K562 (cell line): ENCODE measurements at regions not wholly inside any gene's neighbourhood (a gene's known extent, or its start where the extent isn't known, plus 50 kb on each side); places are given as distances from the start of the nearest gene placed in this dataset.

ENCODE experiments used
- ATAC-seq: fragments of 200-7000 bp; cut with Tn5 transposase; 3 replicates; pipeline ENCODE4 v1.9.1; 2020; ENCODE audit warnings: moderate library complexity
- BruUV-seq: library from RNA; stranded (reverse); fragments of 400-500 nt; replicated peaks from 2 replicates; lab custom pipeline; 2021; lab: Mats Ljungman, UMichigan
- CTCF ChIA-PET: fragments of 300-600 bp; formaldehyde crosslinking; extraction: SDS; loops from one replicate; lab custom pipeline; 2021; ENCODE audit warnings: low intra/inter-chr PET ratio; lab: Yijun Ruan, JAX
- POLR2A ChIA-PET: fragments of 300-600, 350-650 bp; sonication (Branson Sonifier 250); formaldehyde crosslinking; extraction: SDS; loops from one replicate; lab custom pipeline; 2021; ENCODE audit warnings: antibody characterized with exemption, inconsistent platforms; lab: Yijun Ruan, JAX
- DNase-seq, 4 experiments: peaks; one replicate each; pipeline versions ENCODE4 v3.0.0 to v3.0.0-alpha.2; 2011 to 2018; ENCODE audit warnings: low spot score in 3 of 4, mixed read lengths in 3 of 4; ENCODE audit errors: extremely low read depth in 1 of 4
- FAIRE-seq: peaks from 2 replicates; lab custom pipeline; 2011; peaks lifted over from hg19 to GRCh38; lab: Jason Lieb, UNC
- H2AFZ ChIP-seq: 2 replicates; pipeline ENCODE4 v1.6.0; 2011; ENCODE audit warnings: low read depth, low read length, control low read depth, inconsistent platforms
- H3K27ac ChIP-seq: fragments of 200-600 bp; 3 replicates; pipeline ENCODE4 v1.8.0; 2011; ENCODE audit warnings: low read depth, mild to moderate bottlenecking, control low read depth, inconsistent platforms, low read length, moderate library complexity, mixed read lengths; ENCODE audit errors: extremely low read depth
- H3K27me3 ChIP-seq, 2 experiments: fragments of 300-600 bp in 1 of 2; 2 replicates in 1 of 2; 3 replicates in 1 of 2; pipeline versions ENCODE4 v1.6.0 to v1.8.0; 2011; ENCODE audit warnings: inconsistent platforms in 2 of 2, low read length in 2 of 2, mild to moderate bottlenecking in 1 of 2, mixed read lengths in 1 of 2, moderate library complexity in 1 of 2; ENCODE audit not compliant: control insufficient read depth in 2 of 2, insufficient read depth in 2 of 2
- H3K36me3 ChIP-seq: fragments of 300-600 bp; 3 replicates; pipeline ENCODE4 v1.8.0; 2011; ENCODE audit warnings: mild to moderate bottlenecking, low read length, inconsistent platforms; ENCODE audit not compliant: control insufficient read depth, insufficient read depth
- H3K4me1 ChIP-seq, 2 experiments: fragments of 200-600 bp in 1 of 2; replicated peaks in 1 of 2; 2 replicates in 1 of 2; 3 replicates in 1 of 2; pipeline versions ENCODE4 v1.5.1 to v1.8.0; 2011; ENCODE audit warnings: inconsistent platforms in 2 of 2, low read length in 2 of 2, mild to moderate bottlenecking in 1 of 2, mixed read lengths in 1 of 2, moderate library complexity in 1 of 2; ENCODE audit not compliant: control insufficient read depth in 2 of 2, insufficient read depth in 2 of 2
- H3K4me2 ChIP-seq: 2 replicates; pipeline ENCODE4 v1.6.1; 2011; ENCODE audit warnings: low read length, control low read depth, inconsistent platforms, mixed read lengths; ENCODE audit not compliant: insufficient read depth
- H3K4me3 ChIP-seq: fragments of 200-600 bp; sonication (generic), shearing (Covaris generic); 2 replicates; pipeline ENCODE4 v1.5.1; 2016; ENCODE audit warnings: control low read depth, inconsistent platforms
- H3K79me2 ChIP-seq: fragments of 200-600 bp; 3 replicates; pipeline ENCODE4 v1.8.0; 2011; ENCODE audit warnings: low read length, inconsistent platforms; ENCODE audit not compliant: control insufficient read depth, insufficient read depth
- H3K9ac ChIP-seq, 2 experiments: 2 replicates each; pipeline versions ENCODE4 v1.6.0 to v1.6.1; 2011; ENCODE audit warnings: low read depth in 2 of 2, low read length in 2 of 2, control low read depth in 1 of 2, inconsistent platforms in 1 of 2, mild to moderate bottlenecking in 1 of 2, mixed read lengths in 1 of 2; ENCODE audit not compliant: insufficient read depth in 1 of 2
- H3K9me1 ChIP-seq: one replicate; pipeline ENCODE4 v1.6.0; 2011; ENCODE audit warnings: inconsistent platforms, mild to moderate bottlenecking, low read length, moderate library complexity; ENCODE audit not compliant: control insufficient read depth, insufficient read depth
- H3K9me3 ChIP-seq: replicated peaks from 2 replicates; pipeline ENCODE4 v1.5.1; 2011; ENCODE audit warnings: low read depth, low read length, inconsistent platforms; ENCODE audit not compliant: control insufficient read depth, insufficient read depth
- H4K20me1 ChIP-seq: replicated peaks from 2 replicates; pipeline ENCODE4 v1.6.1; 2011; ENCODE audit warnings: low read length, inconsistent platforms, mixed read lengths; ENCODE audit not compliant: control insufficient read depth, insufficient read depth
- whole genome bisulfite sequencing: fragments of 100-300 bp; shearing (Covaris generic); methylation state at CpG from one replicate; pipeline ENCODE4 v1.1.6; 2016; ENCODE audit warnings: low coverage, mixed read lengths; ENCODE audit not compliant: insufficient coverage; ENCODE audit errors: missing lambda C conversion rate; 5-methylcytosine and 5-hydroxymethylcytosine counted together
- in situ Hi-C: fragments of 300-500 bp; cut with MboI; formaldehyde crosslinking; loops from 4 replicates; pipeline ENCODE4 v1.15.0; 2018; ENCODE audit warnings: inconsistent platforms, mixed read lengths
- intact Hi-C: fragments of 100-400 bp; cut with micrococcal nuclease; formaldehyde crosslinking; loops from 2 replicates; pipeline ENCODE4 v1.14.2; 2022
- TF ChIP-seq, protein P1 (sequence below): fragments of 250-450 bp; sonication (Bioruptor Pico); IDR thresholded peaks from 2 replicates; pipeline ENCODE4 v1.5.0; 2022; ENCODE audit warnings: mild to moderate bottlenecking

DNA sequence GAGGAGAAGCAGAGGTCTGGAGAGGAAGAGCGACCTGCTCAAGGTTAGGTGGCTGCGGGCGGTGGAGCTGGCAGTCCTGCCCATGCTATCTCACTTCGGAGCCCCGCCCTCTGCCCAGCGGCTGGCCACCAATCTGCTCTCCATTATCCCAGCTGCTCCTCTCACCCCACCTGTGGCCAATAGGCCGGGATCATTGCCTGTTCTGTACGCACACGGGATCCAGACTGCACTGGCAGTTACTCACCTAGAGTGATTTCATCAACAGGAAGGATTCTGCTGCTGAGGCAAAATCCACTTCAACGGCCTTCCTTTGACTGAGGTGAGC lies 100.6 kb downstream of the TLE3 start:
- Histone ChIP-seq H3K79me2 (no peaks in the 10 kb centered on the region), H3K9me1 (no peaks in the 10 kb centered on the region), H3K9me3 (no peaks in the 10 kb centered on the region), H3K4me1 (no peaks in the 10 kb centered on the region; a peak in 1 of 5 replicates), H2AFZ (no peak overlapping the region), H3K4me3 (no peak overlapping the region), H3K27ac (no peak overlapping the region), H3K36me3 (no peaks in the 10 kb centered on the region), H3K4me2 (no peak overlapping the region), H3K27me3 (peaks cover 18 to 39% of the 10 kb centered on the region in 2 experiments; a peak in 4 of 5 replicates), H4K20me1 (no peaks in the 10 kb centered on the region; the same call in 1 of the 2 replicates), H3K9ac (no peak overlapping the region)
- TF ChIP-seq, protein P1, sequence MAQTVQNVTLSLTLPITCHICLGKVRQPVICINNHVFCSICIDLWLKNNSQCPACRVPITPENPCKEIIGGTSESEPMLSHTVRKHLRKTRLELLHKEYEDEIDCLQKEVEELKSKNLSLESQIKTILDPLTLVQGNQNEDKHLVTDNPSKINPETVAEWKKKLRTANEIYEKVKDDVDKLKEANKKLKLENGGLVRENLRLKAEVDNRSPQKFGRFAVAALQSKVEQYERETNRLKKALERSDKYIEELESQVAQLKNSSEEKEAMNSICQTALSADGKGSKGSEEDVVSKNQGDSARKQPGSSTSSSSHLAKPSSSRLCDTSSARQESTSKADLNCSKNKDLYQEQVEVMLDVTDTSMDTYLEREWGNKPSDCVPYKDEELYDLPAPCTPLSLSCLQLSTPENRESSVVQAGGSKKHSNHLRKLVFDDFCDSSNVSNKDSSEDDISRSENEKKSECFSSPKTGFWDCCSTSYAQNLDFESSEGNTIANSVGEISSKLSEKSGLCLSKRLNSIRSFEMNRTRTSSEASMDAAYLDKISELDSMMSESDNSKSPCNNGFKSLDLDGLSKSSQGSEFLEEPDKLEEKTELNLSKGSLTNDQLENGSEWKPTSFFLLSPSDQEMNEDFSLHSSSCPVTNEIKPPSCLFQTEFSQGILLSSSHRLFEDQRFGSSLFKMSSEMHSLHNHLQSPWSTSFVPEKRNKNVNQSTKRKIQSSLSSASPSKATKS: no peak
- no TSS peak for BruUV-seq
- intact Hi-C loops: no loop called here
- ChIA-PET CTCF (no interaction called here), POLR2A (no interaction called here)
- FAIRE-seq: no peak
- in situ Hi-C loops: no loop called here
- DNase-seq: no peak
- ATAC-seq: no peak
- 0% methylated on average over 9 of the region's 10 CpGs for WGBS
